ENCODE measurements at regions not wholly inside any gene's neighbourhood (a gene's known extent, or its start where the extent isn't known, plus 50 kb on each side); places are given as distances from the start of the nearest gene placed in this dataset.

- TF ChIP-seq, protein P1, sequence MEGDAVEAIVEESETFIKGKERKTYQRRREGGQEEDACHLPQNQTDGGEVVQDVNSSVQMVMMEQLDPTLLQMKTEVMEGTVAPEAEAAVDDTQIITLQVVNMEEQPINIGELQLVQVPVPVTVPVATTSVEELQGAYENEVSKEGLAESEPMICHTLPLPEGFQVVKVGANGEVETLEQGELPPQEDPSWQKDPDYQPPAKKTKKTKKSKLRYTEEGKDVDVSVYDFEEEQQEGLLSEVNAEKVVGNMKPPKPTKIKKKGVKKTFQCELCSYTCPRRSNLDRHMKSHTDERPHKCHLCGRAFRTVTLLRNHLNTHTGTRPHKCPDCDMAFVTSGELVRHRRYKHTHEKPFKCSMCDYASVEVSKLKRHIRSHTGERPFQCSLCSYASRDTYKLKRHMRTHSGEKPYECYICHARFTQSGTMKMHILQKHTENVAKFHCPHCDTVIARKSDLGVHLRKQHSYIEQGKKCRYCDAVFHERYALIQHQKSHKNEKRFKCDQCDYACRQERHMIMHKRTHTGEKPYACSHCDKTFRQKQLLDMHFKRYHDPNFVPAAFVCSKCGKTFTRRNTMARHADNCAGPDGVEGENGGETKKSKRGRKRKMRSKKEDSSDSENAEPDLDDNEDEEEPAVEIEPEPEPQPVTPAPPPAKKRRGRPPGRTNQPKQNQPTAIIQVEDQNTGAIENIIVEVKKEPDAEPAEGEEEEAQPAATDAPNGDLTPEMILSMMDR (IDR thresholded peaks at IDR 0.05), result no peak
- TF ChIP-seq POLR2AphosphoS5 (IDR thresholded peaks at IDR 0.05), result no peak
These were observed 202.9 kb upstream of the SLC7A11 start for GRCh38 chr4:138445098-138445497.
